Caco-2 (cell line): ENCODE measurements at regions not wholly inside any gene's neighbourhood (a gene's known extent, or its start where the extent isn't known, plus 50 kb on each side); places are given as distances from the start of the nearest gene placed in this dataset.
"Not testable (repeated sequence)": the region's sequence is repeated elsewhere in the genome, so short reads cannot be mapped to it uniquely, and the experiment has no call there.

Source experiments
- BruUV-seq: library from RNA; stranded (reverse); fragments of 400-500 nt; replicated peaks from 2 replicates; lab custom pipeline; 2021; lab: Mats Ljungman, UMichigan
- CTCF ChIA-PET: fragments of 300-600 bp; sonication (Branson Sonifier 250); formaldehyde crosslinking; loops from one replicate; lab custom pipeline; 2022; ENCODE audit warnings: antibody characterized with exemption; lab: Charles Lee
- POLR2A ChIA-PET: fragments of 300-600 bp; sonication (Branson Sonifier 250); formaldehyde crosslinking; loops from one replicate; lab custom pipeline; 2022; ENCODE audit warnings: antibody characterized with exemption; lab: Charles Lee
- DNase-seq, 2 experiments: peaks; one replicate each; pipeline versions ENCODE4 v3.0.0 to v3.0.0-alpha.2; 2020 to 2022
- H3K27me3 ChIP-seq: replicated peaks from 2 replicates; pipeline ENCODE4 v1.6.0; 2011; ENCODE audit warnings: low read length; ENCODE audit not compliant: control insufficient read depth, insufficient read depth
- H3K36me3 ChIP-seq: 2 replicates; pipeline ENCODE4 v1.5.1; 2011; ENCODE audit warnings: low read length; ENCODE audit not compliant: control insufficient read depth, insufficient read depth
- H3K4me1 ChIP-seq: fragments of 250-450 bp; sonication (Bioruptor Pico); 2 replicates; pipeline ENCODE4 v1.5.1; 2020; ENCODE audit warnings: mild to moderate bottlenecking
- H3K4me3 ChIP-seq: 2 replicates; pipeline ENCODE4 v1.5.1; 2011; ENCODE audit warnings: low read depth, mild to moderate bottlenecking, control low read depth, low read length
- H3K9me3 ChIP-seq: fragments of 250-450 bp; sonication (Bioruptor Pico); 2 replicates; pipeline ENCODE4 v1.5.1; 2020; ENCODE audit warnings: mild to moderate bottlenecking, moderate library complexity
- H3K27ac Mint-ChIP-seq: one replicate; pipeline ENCODE4 v1.8.0; 2022; ENCODE audit warnings: mixed read lengths; ENCODE audit not compliant: unreplicated experiment
- H3K27me3 Mint-ChIP-seq: one replicate; pipeline ENCODE4 v1.8.0; 2022; ENCODE audit warnings: mixed read lengths; ENCODE audit not compliant: insufficient read depth, unreplicated experiment
- H3K36me3 Mint-ChIP-seq: one replicate; pipeline ENCODE4 v1.8.0; 2022; ENCODE audit warnings: mild to moderate bottlenecking, mixed read lengths; ENCODE audit not compliant: insufficient read depth, unreplicated experiment
- H3K4me1 Mint-ChIP-seq: one replicate; pipeline ENCODE4 v1.8.0; 2022; ENCODE audit warnings: low read depth, mixed read lengths; ENCODE audit not compliant: unreplicated experiment
- H3K4me3 Mint-ChIP-seq: one replicate; pipeline ENCODE4 v1.8.0; 2022; ENCODE audit warnings: mild to moderate bottlenecking, moderate library complexity, mixed read lengths; ENCODE audit not compliant: unreplicated experiment
- H3K9me3 Mint-ChIP-seq: one replicate; pipeline ENCODE4 v1.8.0; 2022; ENCODE audit warnings: mixed read lengths; ENCODE audit not compliant: unreplicated experiment
- intact Hi-C: fragments of 100-400 bp; cut with micrococcal nuclease; formaldehyde crosslinking; loops from one replicate; pipeline ENCODE4 v1.10.0; 2022; ENCODE audit not compliant: unreplicated experiment
- TF ChIP-seq, protein P1 (sequence below), 2 experiments: fragments of 200-600 bp in 1 of 2; IDR thresholded peaks; 1 replicate in 1 of 2; 2 replicates in 1 of 2; pipeline versions ENCODE4 v1.5.1 to v1.8.0; 2011 to 2022; ENCODE audit warnings: antibody characterized with exemption in 1 of 2, control low read depth in 1 of 2, inconsistent platforms in 1 of 2, low read depth in 1 of 2, low read length in 1 of 2, mild to moderate bottlenecking in 1 of 2, moderate library complexity in 1 of 2; ENCODE audit not compliant: insufficient read depth in 1 of 2, severe bottlenecking in 1 of 2, unreplicated experiment in 1 of 2

DNA sequence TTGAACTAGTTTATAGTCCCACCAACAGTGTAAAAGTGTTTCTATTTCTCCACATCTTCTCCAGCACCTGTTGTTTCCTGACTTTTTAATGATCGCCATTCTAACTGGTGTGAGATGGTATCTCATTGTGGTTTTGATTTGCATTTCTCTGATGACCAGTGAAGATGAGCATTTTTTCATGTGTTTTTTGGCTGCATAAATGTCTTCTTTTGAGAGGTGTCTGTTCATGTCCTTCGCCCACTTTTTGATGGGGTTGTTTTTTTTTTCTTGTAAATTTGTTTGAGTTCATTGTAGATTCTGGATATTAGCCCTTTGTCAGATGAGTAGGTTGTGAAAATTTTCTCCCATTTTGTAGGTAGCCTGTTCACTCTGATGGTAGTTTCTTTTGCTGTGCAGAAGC, 102.4 kb upstream of the CNTNAP2 start:
- H3K4me1 Mint-ChIP-seq, intact Hi-C loops, H3K27ac Mint-ChIP-seq, H3K4me3 Mint-ChIP-seq, H3K9me3 Mint-ChIP-seq, H3K4me1 ChIP-seq, H3K4me3 ChIP-seq, H3K27me3 Mint-ChIP-seq, BruUV-seq, H3K27me3 ChIP-seq, CTCF ChIA-PET, H3K36me3 ChIP-seq, H3K36me3 Mint-ChIP-seq, DNase-seq, POLR2A ChIA-PET, H3K9me3 ChIP-seq: not testable (repeated sequence)

DNA sequence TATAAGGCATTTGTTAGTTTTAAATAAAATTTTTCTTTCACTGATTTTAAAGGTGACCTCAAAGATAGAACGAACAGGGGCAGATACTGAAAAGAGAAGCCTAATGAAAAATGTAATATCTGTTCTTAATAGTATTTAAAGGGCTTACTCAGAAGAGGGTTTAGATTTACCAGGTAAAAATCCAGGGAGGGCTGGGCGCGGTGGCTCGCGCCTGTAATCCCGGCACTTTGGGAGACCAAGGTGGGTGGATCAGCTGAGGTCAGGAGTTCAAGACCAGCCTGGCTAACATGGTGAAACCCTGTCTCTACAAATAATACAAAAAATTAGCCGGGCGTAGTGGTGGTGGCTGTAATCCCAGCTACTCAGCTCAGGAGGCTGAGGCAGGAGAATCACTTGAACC, 108.3 kb upstream of the CNTNAP2 start:
- no peaks in the 10 kb centered on the region for H3K4me1 ChIP-seq
- no peaks in the 10 kb centered on the region for H3K9me3 Mint-ChIP-seq
- H3K36me3 ChIP-seq = no peaks in the 10 kb centered on the region
- no peak for DNase-seq
- no peak overlapping the region for H3K4me3 ChIP-seq
- intact Hi-C loops = no loop called here
- H3K27me3 Mint-ChIP-seq = peaks cover under 1% of the 10 kb centered on the region
- POLR2A ChIA-PET = no interaction called here
- H3K27me3 ChIP-seq = no peaks in the 10 kb centered on the region
- TF ChIP-seq, protein P1, sequence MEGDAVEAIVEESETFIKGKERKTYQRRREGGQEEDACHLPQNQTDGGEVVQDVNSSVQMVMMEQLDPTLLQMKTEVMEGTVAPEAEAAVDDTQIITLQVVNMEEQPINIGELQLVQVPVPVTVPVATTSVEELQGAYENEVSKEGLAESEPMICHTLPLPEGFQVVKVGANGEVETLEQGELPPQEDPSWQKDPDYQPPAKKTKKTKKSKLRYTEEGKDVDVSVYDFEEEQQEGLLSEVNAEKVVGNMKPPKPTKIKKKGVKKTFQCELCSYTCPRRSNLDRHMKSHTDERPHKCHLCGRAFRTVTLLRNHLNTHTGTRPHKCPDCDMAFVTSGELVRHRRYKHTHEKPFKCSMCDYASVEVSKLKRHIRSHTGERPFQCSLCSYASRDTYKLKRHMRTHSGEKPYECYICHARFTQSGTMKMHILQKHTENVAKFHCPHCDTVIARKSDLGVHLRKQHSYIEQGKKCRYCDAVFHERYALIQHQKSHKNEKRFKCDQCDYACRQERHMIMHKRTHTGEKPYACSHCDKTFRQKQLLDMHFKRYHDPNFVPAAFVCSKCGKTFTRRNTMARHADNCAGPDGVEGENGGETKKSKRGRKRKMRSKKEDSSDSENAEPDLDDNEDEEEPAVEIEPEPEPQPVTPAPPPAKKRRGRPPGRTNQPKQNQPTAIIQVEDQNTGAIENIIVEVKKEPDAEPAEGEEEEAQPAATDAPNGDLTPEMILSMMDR (IDR thresholded peaks at IDR 0.05; ENCODE audit: insufficient read depth in 1 of 2, low read depth in 1 of 2, low read length in 1 of 2, severe bottlenecking in 1 of 2, unreplicated experiment in 1 of 2) = no peak
- H3K4me3 Mint-ChIP-seq = no peak overlapping the region
- no peaks in the 10 kb centered on the region for H3K9me3 ChIP-seq
- CTCF ChIA-PET = no interaction called here
- H3K36me3 Mint-ChIP-seq = no peaks in the 10 kb centered on the region
- no peak overlapping the region for H3K27ac Mint-ChIP-seq
- no peaks in the 10 kb centered on the region for H3K4me1 Mint-ChIP-seq
- BruUV-seq = no TSS peak

DNA sequence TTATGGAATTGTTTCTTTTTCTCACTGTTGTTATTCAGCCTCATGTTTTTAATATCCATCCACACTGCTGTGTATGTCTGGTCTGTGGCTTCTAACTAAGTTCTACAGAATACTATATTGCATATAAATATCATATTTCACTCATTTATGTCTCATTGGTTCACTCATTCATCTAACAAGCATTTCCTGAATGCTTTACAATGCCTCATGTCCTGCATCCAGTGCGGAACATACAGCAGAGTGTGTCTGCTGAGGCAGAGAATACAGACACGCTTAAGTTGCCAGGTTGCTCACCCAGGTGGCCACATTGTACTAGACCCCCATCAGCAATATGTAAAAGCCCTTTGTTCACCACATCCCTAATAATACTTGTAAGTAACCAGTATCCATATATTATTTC, 111.8 kb upstream of the CNTNAP2 start:
- intact Hi-C loops = no loop called here
- Histone ChIP-seq H3K36me3 (no peaks in the 10 kb centered on the region), H3K27me3 (no peaks in the 10 kb centered on the region), H3K4me3 (no peak overlapping the region), H3K4me1 (no peaks in the 10 kb centered on the region), H3K9me3 (no peaks in the 10 kb centered on the region)
- Mint-ChIP-seq H3K9me3 (no peaks in the 10 kb centered on the region), H3K4me1 (no peaks in the 10 kb centered on the region), H3K27me3 (peaks cover 3% of the 10 kb centered on the region), H3K36me3 (no peaks in the 10 kb centered on the region), H3K4me3 (no peak overlapping the region), H3K27ac (no peak overlapping the region)
- CTCF ChIA-PET = no interaction called here
- POLR2A ChIA-PET = no interaction called here
- BruUV-seq = no TSS peak
- no peak for DNase-seq
- TF ChIP-seq, protein P1 (IDR thresholded peaks at IDR 0.05; ENCODE audit: insufficient read depth in 1 of 2, low read depth in 1 of 2, low read length in 1 of 2, severe bottlenecking in 1 of 2, unreplicated experiment in 1 of 2) = no peak
